Caco-2 (cell line): ENCODE measurements at regions not wholly inside any gene's neighbourhood (a gene's known extent, or its start where the extent isn't known, plus 50 kb on each side); places are given as distances from the start of the nearest gene placed in this dataset.
"Not testable (repeated sequence)": the region's sequence is repeated elsewhere in the genome, so short reads cannot be mapped to it uniquely, and the experiment has no call there.

ENCODE experiments used
- BruUV-seq: library from RNA; stranded (reverse); fragments of 400-500 nt; replicated peaks from 2 replicates; lab custom pipeline; 2021; lab: Mats Ljungman, UMichigan
- CTCF ChIA-PET: fragments of 300-600 bp; sonication (Branson Sonifier 250); formaldehyde crosslinking; loops from one replicate; lab custom pipeline; 2022; ENCODE audit warnings: antibody characterized with exemption; lab: Charles Lee
- POLR2A ChIA-PET: fragments of 300-600 bp; sonication (Branson Sonifier 250); formaldehyde crosslinking; loops from one replicate; lab custom pipeline; 2022; ENCODE audit warnings: antibody characterized with exemption; lab: Charles Lee
- DNase-seq, 2 experiments: peaks; one replicate each; pipeline versions ENCODE4 v3.0.0 to v3.0.0-alpha.2; 2020 to 2022
- H3K27me3 ChIP-seq: replicated peaks from 2 replicates; pipeline ENCODE4 v1.6.0; 2011; ENCODE audit warnings: low read length; ENCODE audit not compliant: control insufficient read depth, insufficient read depth
- H3K36me3 ChIP-seq: 2 replicates; pipeline ENCODE4 v1.5.1; 2011; ENCODE audit warnings: low read length; ENCODE audit not compliant: control insufficient read depth, insufficient read depth
- H3K4me1 ChIP-seq: fragments of 250-450 bp; sonication (Bioruptor Pico); 2 replicates; pipeline ENCODE4 v1.5.1; 2020; ENCODE audit warnings: mild to moderate bottlenecking
- H3K4me3 ChIP-seq: 2 replicates; pipeline ENCODE4 v1.5.1; 2011; ENCODE audit warnings: low read depth, mild to moderate bottlenecking, control low read depth, low read length
- H3K9me3 ChIP-seq: fragments of 250-450 bp; sonication (Bioruptor Pico); 2 replicates; pipeline ENCODE4 v1.5.1; 2020; ENCODE audit warnings: mild to moderate bottlenecking, moderate library complexity
- H3K27ac Mint-ChIP-seq: one replicate; pipeline ENCODE4 v1.8.0; 2022; ENCODE audit warnings: mixed read lengths; ENCODE audit not compliant: unreplicated experiment
- H3K27me3 Mint-ChIP-seq: one replicate; pipeline ENCODE4 v1.8.0; 2022; ENCODE audit warnings: mixed read lengths; ENCODE audit not compliant: insufficient read depth, unreplicated experiment
- H3K36me3 Mint-ChIP-seq: one replicate; pipeline ENCODE4 v1.8.0; 2022; ENCODE audit warnings: mild to moderate bottlenecking, mixed read lengths; ENCODE audit not compliant: insufficient read depth, unreplicated experiment
- H3K4me1 Mint-ChIP-seq: one replicate; pipeline ENCODE4 v1.8.0; 2022; ENCODE audit warnings: low read depth, mixed read lengths; ENCODE audit not compliant: unreplicated experiment
- H3K4me3 Mint-ChIP-seq: one replicate; pipeline ENCODE4 v1.8.0; 2022; ENCODE audit warnings: mild to moderate bottlenecking, moderate library complexity, mixed read lengths; ENCODE audit not compliant: unreplicated experiment
- H3K9me3 Mint-ChIP-seq: one replicate; pipeline ENCODE4 v1.8.0; 2022; ENCODE audit warnings: mixed read lengths; ENCODE audit not compliant: unreplicated experiment
- intact Hi-C: fragments of 100-400 bp; cut with micrococcal nuclease; formaldehyde crosslinking; loops from one replicate; pipeline ENCODE4 v1.10.0; 2022; ENCODE audit not compliant: unreplicated experiment
- TF ChIP-seq, protein P1 (sequence below), 2 experiments: fragments of 200-600 bp in 1 of 2; IDR thresholded peaks; 1 replicate in 1 of 2; 2 replicates in 1 of 2; pipeline versions ENCODE4 v1.5.1 to v1.8.0; 2011 to 2022; ENCODE audit warnings: antibody characterized with exemption in 1 of 2, control low read depth in 1 of 2, inconsistent platforms in 1 of 2, low read depth in 1 of 2, low read length in 1 of 2, mild to moderate bottlenecking in 1 of 2, moderate library complexity in 1 of 2; ENCODE audit not compliant: insufficient read depth in 1 of 2, severe bottlenecking in 1 of 2, unreplicated experiment in 1 of 2

DNA sequence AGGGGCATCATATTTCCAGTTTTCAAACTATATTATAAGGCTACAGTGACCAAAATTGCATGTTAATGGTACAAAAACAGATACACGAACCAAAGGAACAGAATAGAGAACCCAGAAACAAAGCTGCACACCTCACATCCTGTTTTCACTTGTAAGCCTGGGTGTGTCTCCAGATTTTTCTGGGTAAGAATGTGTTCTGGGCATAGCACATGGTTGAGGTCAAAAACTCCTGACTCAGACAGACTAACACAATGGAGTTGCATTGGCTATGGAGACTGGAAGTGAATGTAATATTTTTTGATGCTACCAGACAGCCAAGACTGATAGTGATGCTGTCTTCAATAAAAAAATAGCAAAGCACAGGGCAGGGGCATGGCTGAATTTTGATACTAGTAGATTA, 1175.2 kb downstream of the NXPH1 start:
- no peak overlapping the region for H3K4me3 ChIP-seq
- Mint-ChIP-seq H3K27ac (no peak overlapping the region), H3K4me3 (no peak overlapping the region), H3K27me3 (no peaks in the 10 kb centered on the region), H3K4me1 (no peaks in the 10 kb centered on the region), H3K9me3 (no peaks in the 10 kb centered on the region), H3K36me3 (no peaks in the 10 kb centered on the region)
- H3K27me3 ChIP-seq: no peaks in the 10 kb centered on the region
- intact Hi-C loops: no loop called here
- no peak for DNase-seq
- H3K36me3 ChIP-seq: no peaks in the 10 kb centered on the region
- TF ChIP-seq, protein P1, sequence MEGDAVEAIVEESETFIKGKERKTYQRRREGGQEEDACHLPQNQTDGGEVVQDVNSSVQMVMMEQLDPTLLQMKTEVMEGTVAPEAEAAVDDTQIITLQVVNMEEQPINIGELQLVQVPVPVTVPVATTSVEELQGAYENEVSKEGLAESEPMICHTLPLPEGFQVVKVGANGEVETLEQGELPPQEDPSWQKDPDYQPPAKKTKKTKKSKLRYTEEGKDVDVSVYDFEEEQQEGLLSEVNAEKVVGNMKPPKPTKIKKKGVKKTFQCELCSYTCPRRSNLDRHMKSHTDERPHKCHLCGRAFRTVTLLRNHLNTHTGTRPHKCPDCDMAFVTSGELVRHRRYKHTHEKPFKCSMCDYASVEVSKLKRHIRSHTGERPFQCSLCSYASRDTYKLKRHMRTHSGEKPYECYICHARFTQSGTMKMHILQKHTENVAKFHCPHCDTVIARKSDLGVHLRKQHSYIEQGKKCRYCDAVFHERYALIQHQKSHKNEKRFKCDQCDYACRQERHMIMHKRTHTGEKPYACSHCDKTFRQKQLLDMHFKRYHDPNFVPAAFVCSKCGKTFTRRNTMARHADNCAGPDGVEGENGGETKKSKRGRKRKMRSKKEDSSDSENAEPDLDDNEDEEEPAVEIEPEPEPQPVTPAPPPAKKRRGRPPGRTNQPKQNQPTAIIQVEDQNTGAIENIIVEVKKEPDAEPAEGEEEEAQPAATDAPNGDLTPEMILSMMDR (IDR thresholded peaks at IDR 0.05; ENCODE audit: insufficient read depth in 1 of 2, low read depth in 1 of 2, low read length in 1 of 2, severe bottlenecking in 1 of 2, unreplicated experiment in 1 of 2): no peak
- no TSS peak for BruUV-seq
- H3K4me1 ChIP-seq: no peaks in the 10 kb centered on the region
- H3K9me3 ChIP-seq: no peaks in the 10 kb centered on the region
- ChIA-PET POLR2A (no interaction called here), CTCF (no interaction called here)

GRCh38 chr7:9620899-9621298, 1187.5 kb downstream of the NXPH1 start:
- H3K4me1 ChIP-seq, CTCF ChIA-PET, H3K36me3 Mint-ChIP-seq, POLR2A ChIA-PET, H3K9me3 ChIP-seq, intact Hi-C loops, H3K4me3 ChIP-seq, H3K27ac Mint-ChIP-seq, H3K9me3 Mint-ChIP-seq, H3K36me3 ChIP-seq, H3K4me3 Mint-ChIP-seq, H3K27me3 Mint-ChIP-seq, H3K27me3 ChIP-seq, BruUV-seq, H3K4me1 Mint-ChIP-seq, DNase-seq: not testable (repeated sequence)

DNA sequence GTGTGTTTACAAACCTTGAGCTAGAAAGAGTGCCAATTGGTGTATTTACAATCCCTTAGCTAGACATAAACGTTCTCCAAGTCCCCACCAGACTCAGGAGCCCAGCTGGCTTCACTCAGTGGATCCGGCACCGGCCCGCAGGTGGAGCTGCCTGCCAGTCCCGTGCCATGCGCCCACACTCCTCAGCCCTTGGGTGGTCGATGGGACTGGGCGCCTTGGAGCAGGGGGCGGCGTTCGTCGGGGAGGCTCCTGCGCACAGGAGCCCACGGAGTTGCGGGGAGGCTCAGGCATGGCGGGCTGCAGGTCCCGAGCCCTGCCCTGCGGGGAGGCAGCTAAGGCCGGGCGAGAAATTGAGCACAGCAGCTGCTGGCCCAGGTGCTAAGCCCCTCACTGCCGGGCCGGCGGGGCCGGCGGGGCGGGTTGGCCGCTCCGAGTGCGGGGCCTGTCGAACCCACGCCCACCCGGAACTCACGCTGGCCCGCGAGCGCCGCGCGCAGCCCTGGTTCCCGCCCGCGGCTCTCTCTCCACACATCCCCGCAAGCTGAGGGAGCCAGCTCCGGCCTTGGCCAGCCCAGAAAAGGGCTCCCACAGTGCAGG, 1188.0 kb downstream of the NXPH1 start:
- CTCF ChIA-PET, POLR2A ChIA-PET, DNase-seq, H3K36me3 Mint-ChIP-seq, H3K27ac Mint-ChIP-seq, H3K9me3 Mint-ChIP-seq, H3K27me3 Mint-ChIP-seq, intact Hi-C loops, H3K4me1 Mint-ChIP-seq, BruUV-seq, H3K27me3 ChIP-seq, H3K36me3 ChIP-seq, H3K4me3 Mint-ChIP-seq, H3K4me3 ChIP-seq, H3K9me3 ChIP-seq, H3K4me1 ChIP-seq: not testable (repeated sequence)

DNA sequence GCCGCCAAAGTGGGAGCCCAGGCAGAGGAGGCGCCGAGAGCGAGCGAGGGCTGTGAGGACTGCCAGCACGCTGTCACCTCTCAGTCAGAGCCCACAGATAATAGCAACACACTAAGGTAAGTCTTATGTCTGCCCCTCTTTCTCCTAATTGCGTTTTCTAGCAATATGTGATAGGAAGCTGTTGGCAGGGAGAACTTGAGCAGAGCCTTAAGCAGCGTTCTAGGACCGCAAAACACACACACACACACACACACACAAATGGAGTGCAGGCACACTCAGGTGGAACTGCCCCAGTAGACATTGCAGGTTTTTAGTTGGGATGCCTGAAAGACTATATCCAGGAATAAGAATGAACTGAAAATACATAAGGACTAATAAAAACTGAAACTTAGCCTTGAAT, 1188.5 kb downstream of the NXPH1 start:
- no peaks in the 10 kb centered on the region for H3K36me3 Mint-ChIP-seq
- no peaks in the 10 kb centered on the region for H3K36me3 ChIP-seq
- H3K4me3 Mint-ChIP-seq: no peak overlapping the region
- H3K4me1 Mint-ChIP-seq: no peaks in the 10 kb centered on the region
- no peaks in the 10 kb centered on the region for H3K9me3 Mint-ChIP-seq
- H3K27ac Mint-ChIP-seq: no peak overlapping the region
- no peak for DNase-seq
- intact Hi-C loops: no loop called here
- TF ChIP-seq, protein P1 (IDR thresholded peaks at IDR 0.05; ENCODE audit: insufficient read depth in 1 of 2, low read depth in 1 of 2, low read length in 1 of 2, severe bottlenecking in 1 of 2, unreplicated experiment in 1 of 2): no peak
- no peaks in the 10 kb centered on the region for H3K27me3 ChIP-seq
- ChIA-PET POLR2A (no interaction called here), CTCF (no interaction called here)
- no peaks in the 10 kb centered on the region for H3K9me3 ChIP-seq
- no peak overlapping the region for H3K4me3 ChIP-seq
- no TSS peak for BruUV-seq
- no peaks in the 10 kb centered on the region for H3K4me1 ChIP-seq
- no peaks in the 10 kb centered on the region for H3K27me3 Mint-ChIP-seq
